ENCODE measurements at regions not wholly inside any gene's neighbourhood (a gene's known extent, or its start where the extent isn't known, plus 50 kb on each side); places are given as distances from the start of the nearest gene placed in this dataset.

DNA sequence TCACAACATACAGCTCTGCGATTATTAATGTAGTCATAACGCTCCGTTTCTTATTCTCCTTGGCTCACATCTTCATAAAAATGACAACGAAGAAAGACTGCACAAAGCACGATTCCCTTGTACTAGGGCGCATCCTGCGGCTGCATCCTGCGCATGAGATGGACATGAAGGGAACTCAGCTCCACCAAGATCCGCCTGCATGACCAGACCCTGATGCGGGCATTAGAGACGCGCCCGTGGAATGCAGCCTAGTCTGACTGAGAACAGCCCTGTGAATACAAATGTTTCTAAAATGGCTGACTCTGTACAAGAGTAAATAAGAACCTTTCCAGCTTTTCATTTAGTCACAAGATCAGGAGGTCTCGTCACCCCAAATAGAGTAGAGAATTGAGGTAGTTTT lies 422.2 kb downstream of the NOVA1 start:
- no peak overlapping the region for H4K91ac ChIP-seq (ENCODE audit: insufficient read depth, low read depth, low read length)
- dilution Hi-C loops (cut with HindIII; ENCODE audit: low sequenced_read_pairs, unreplicated experiment): no loop called here
- H3K9me3 ChIP-seq (ENCODE audit: control insufficient read depth, insufficient read depth, low read length): no peaks in the 10 kb centered on the region
- H3K18ac ChIP-seq (ENCODE audit: low read depth, low read length): no peak overlapping the region
- no peak overlapping the region for H3K4me3 ChIP-seq (ENCODE audit: insufficient read depth, low read depth, low read length)
- no peaks in the 10 kb centered on the region for H3K36me3 ChIP-seq (ENCODE audit: control insufficient read depth, insufficient read depth, low read length)
- ChIA-PET CTCF (no interaction called here), POLR2A (ENCODE audit: unreplicated experiment) (no interaction called here)
- H3K14ac ChIP-seq (replicated peaks; ENCODE audit: low read depth, low read length): no peak overlapping the region
- no peak overlapping the region for H2BK20ac ChIP-seq (ENCODE audit: low read depth, low read length)
- H3K4me1 ChIP-seq (ENCODE audit: control insufficient read depth, insufficient read depth, low read length): no peaks in the 10 kb centered on the region
- no peaks in the 10 kb centered on the region for H3K79me1 ChIP-seq (ENCODE audit: low read depth in 1 of 2, low read length in 2 of 2)
- H2AK5ac ChIP-seq (ENCODE audit: low read depth, low read length): no peak overlapping the region
- H3K4ac ChIP-seq (ENCODE audit: low read depth, low read length): no peak overlapping the region
- in situ Hi-C loops (cut with MboI; ENCODE audit: low sequenced_read_pairs): no loop called here
- H4K20me1 ChIP-seq (ENCODE audit: insufficient read depth, low read length): no peaks in the 10 kb centered on the region
- H3K4me2 ChIP-seq (ENCODE audit: low read depth, low read length): no peak overlapping the region
- TF ChIP-seq CHD1 (IDR thresholded peaks at IDR 0.05; ENCODE audit: low read depth, low read length) (no peak), POLR2A (IDR thresholded peaks at IDR 0.05; ENCODE audit: low read depth, low read length) (no peak), FOS (IDR thresholded peaks at IDR 0.05; ENCODE audit: low read depth, low read length) (no peak), MAFK (IDR thresholded peaks at IDR 0.05; ENCODE audit: low read depth, low read length) (no peak), NFE2L2 (IDR thresholded peaks at IDR 0.05; ENCODE audit: low read depth, low read length) (no peak), CEBPB (IDR thresholded peaks at IDR 0.05; ENCODE audit: low read depth, low read length) (no peak), SMC3 (IDR thresholded peaks at IDR 0.05; ENCODE audit: low read depth, low read length) (no peak), RCOR1 (IDR thresholded peaks at IDR 0.05; ENCODE audit: insufficient replicate concordance, low read length) (no peak), BHLHE40 (IDR thresholded peaks at IDR 0.05; ENCODE audit: low read depth, low read length) (no peak)
- TF ChIP-seq, protein P1, sequence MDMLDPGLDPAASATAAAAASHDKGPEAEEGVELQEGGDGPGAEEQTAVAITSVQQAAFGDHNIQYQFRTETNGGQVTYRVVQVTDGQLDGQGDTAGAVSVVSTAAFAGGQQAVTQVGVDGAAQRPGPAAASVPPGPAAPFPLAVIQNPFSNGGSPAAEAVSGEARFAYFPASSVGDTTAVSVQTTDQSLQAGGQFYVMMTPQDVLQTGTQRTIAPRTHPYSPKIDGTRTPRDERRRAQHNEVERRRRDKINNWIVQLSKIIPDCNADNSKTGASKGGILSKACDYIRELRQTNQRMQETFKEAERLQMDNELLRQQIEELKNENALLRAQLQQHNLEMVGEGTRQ (IDR thresholded peaks at IDR 0.05; ENCODE audit: low read depth, low read length): no peak
- TF ChIP-seq, protein P2, sequence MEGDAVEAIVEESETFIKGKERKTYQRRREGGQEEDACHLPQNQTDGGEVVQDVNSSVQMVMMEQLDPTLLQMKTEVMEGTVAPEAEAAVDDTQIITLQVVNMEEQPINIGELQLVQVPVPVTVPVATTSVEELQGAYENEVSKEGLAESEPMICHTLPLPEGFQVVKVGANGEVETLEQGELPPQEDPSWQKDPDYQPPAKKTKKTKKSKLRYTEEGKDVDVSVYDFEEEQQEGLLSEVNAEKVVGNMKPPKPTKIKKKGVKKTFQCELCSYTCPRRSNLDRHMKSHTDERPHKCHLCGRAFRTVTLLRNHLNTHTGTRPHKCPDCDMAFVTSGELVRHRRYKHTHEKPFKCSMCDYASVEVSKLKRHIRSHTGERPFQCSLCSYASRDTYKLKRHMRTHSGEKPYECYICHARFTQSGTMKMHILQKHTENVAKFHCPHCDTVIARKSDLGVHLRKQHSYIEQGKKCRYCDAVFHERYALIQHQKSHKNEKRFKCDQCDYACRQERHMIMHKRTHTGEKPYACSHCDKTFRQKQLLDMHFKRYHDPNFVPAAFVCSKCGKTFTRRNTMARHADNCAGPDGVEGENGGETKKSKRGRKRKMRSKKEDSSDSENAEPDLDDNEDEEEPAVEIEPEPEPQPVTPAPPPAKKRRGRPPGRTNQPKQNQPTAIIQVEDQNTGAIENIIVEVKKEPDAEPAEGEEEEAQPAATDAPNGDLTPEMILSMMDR (conservative IDR thresholded peaks at IDR 0.05; ENCODE audit: low read depth, low read length): no peak
- no peak overlapping the region for H3K27ac ChIP-seq (ENCODE audit: insufficient read depth, low read length)
- no peak overlapping the region for H2BK120ac ChIP-seq (ENCODE audit: low read depth, low read length)
- DNase-seq (no peak), ATAC-seq (ENCODE audit: low read depth) (no peak)
- no peak overlapping the region for H2AFZ ChIP-seq (replicated peaks; ENCODE audit: low read length, poor library complexity)
- no peaks in the 10 kb centered on the region for H3K9me1 ChIP-seq (ENCODE audit: insufficient read depth, low read length)
- no peak overlapping the region for H3K23ac ChIP-seq (ENCODE audit: low read depth, low read length)
- WGBS, 2 experiments (ENCODE audit: extremely low coverage in 2 of 2, insufficient read length in 1 of 2): 80% methylated on average over 5 of the region's 14 CpGs; no CpG with 5 or more reads in 1 of the 2 experiments
- no peak overlapping the region for H2AK9ac ChIP-seq (replicated peaks; ENCODE audit: low read depth, low read length, poor library complexity)
- no peak overlapping the region for H4K5ac ChIP-seq (ENCODE audit: low read depth, low read length)
- H3K27me3 ChIP-seq (ENCODE audit: control insufficient read depth, insufficient read depth, low read length): no peaks in the 10 kb centered on the region
- H3K56ac ChIP-seq (ENCODE audit: extremely low read depth, insufficient read depth, low read length): no peak overlapping the region
- H2BK15ac ChIP-seq (ENCODE audit: low read depth, low read length): no peak overlapping the region
- no peak overlapping the region for H3K9ac ChIP-seq (ENCODE audit: low read depth, low read length)
- intact Hi-C loops (cut with micrococcal nuclease): no loop called here
- H2BK5ac ChIP-seq (ENCODE audit: low read depth, low read length, poor library complexity, severe bottlenecking): no peak overlapping the region
- H4K8ac ChIP-seq (ENCODE audit: low read depth in 2 of 2, low read length in 2 of 2): no peak overlapping the region
- BruUV-seq (replicated peaks): no TSS peak
